Gastroesophageal sphincter (tissue), 3 donors: ENCODE measurements at regions not wholly inside any gene's neighbourhood (a gene's known extent, or its start where the extent isn't known, plus 50 kb on each side); places are given as distances from the start of the nearest gene placed in this dataset.

Experiments used
- POLR2A ChIP-seq, 2 donors: fragments of 450-650 bp; IDR thresholded peaks; one replicate each; pipeline ENCODE4 v1.6.1; 2017; ENCODE audit warnings: antibody characterized with exemption in 2 of 2, mild to moderate bottlenecking in 2 of 2, moderate library complexity in 1 of 2
- POLR2AphosphoS5 ChIP-seq: sonication (generic); formaldehyde crosslinking; IDR thresholded peaks from one replicate; pipeline ENCODE4 v1.6.1; 2017; ENCODE audit warnings: antibody characterized with exemption
- TF ChIP-seq, protein P1 (sequence below), 4 experiments: fragments of 200-600 bp in 2 of 4; fragments of 450-650 bp in 2 of 4; sonication (generic) in 1 of 4; IDR thresholded peaks; one replicate each; pipeline ENCODE4 v1.5.1; 2017 to 2019; ENCODE audit warnings: antibody characterized with exemption in 4 of 4, mild to moderate bottlenecking in 2 of 4, moderate library complexity in 2 of 4

DNA sequence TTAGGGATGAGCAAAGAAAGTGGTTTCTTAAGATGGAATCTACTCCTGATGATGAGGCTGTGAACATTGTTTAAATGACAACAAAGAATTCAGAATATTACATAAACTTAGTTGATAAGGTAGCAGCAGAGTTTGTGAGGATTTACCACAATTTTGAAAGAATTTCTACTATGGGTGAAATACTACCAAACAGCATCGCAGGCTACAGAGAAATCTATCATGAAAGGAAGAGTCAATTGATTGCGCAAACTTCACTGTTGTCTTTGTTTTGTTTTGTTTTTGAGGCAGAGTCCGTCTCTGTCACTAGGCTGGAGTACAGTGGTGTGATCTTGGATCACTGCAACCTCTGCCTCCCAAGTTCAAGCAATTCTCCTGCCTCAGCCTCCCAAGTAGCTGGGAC, 107.4 kb upstream of the SLC6A6 start:
- TF ChIP-seq, protein P1, sequence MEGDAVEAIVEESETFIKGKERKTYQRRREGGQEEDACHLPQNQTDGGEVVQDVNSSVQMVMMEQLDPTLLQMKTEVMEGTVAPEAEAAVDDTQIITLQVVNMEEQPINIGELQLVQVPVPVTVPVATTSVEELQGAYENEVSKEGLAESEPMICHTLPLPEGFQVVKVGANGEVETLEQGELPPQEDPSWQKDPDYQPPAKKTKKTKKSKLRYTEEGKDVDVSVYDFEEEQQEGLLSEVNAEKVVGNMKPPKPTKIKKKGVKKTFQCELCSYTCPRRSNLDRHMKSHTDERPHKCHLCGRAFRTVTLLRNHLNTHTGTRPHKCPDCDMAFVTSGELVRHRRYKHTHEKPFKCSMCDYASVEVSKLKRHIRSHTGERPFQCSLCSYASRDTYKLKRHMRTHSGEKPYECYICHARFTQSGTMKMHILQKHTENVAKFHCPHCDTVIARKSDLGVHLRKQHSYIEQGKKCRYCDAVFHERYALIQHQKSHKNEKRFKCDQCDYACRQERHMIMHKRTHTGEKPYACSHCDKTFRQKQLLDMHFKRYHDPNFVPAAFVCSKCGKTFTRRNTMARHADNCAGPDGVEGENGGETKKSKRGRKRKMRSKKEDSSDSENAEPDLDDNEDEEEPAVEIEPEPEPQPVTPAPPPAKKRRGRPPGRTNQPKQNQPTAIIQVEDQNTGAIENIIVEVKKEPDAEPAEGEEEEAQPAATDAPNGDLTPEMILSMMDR (IDR thresholded peaks at IDR 0.05), result no peak
- no peak for TF ChIP-seq POLR2AphosphoS5
- no peak for TF ChIP-seq POLR2A (IDR thresholded peaks at IDR 0.05)
